Hepatocyte (in vitro differentiated cells): ENCODE measurements at regions not wholly inside any gene's neighbourhood (a gene's known extent, or its start where the extent isn't known, plus 50 kb on each side); places are given as distances from the start of the nearest gene placed in this dataset.

Experiments used
- DNase-seq: peaks from one replicate; pipeline ENCODE4 v3.0.0-alpha.2; 2016; ENCODE audit warnings: low spot score
- H2AFZ ChIP-seq: fragments of 200-600 bp; sonication (generic); 2 replicates; pipeline ENCODE4 v1.6.0; 2016; ENCODE audit warnings: antibody characterized with exemption, mild to moderate bottlenecking
- H3K27ac ChIP-seq: fragments of 200-600 bp; sonication (generic); 2 replicates; pipeline ENCODE4 v1.5.1; 2016; ENCODE audit warnings: mild to moderate bottlenecking
- H3K27me3 ChIP-seq: fragments of 200-600 bp; sonication (generic); 2 replicates; pipeline ENCODE4 v1.6.1; 2016
- H3K36me3 ChIP-seq: fragments of 200-600 bp; sonication (generic); replicated peaks from 2 replicates; pipeline ENCODE4 v1.5.1; 2016; ENCODE audit warnings: low read depth; ENCODE audit not compliant: insufficient read depth
- H3K4me1 ChIP-seq: fragments of 200-600 bp; sonication (generic); 2 replicates; pipeline ENCODE4 v1.5.1; 2016; ENCODE audit warnings: mild to moderate bottlenecking, moderate library complexity; ENCODE audit not compliant: insufficient read depth
- H3K4me2 ChIP-seq: fragments of 200-600 bp; sonication (generic); 2 replicates; pipeline ENCODE4 v1.6.0; 2016
- H3K4me3 ChIP-seq: fragments of 200-600 bp; sonication (generic); 2 replicates; pipeline ENCODE4 v1.5.1; 2016; ENCODE audit warnings: mild to moderate bottlenecking
- H3K79me2 ChIP-seq: fragments of 200-600 bp; sonication (generic); 2 replicates; pipeline ENCODE4 v1.6.0; 2017; ENCODE audit warnings: mild to moderate bottlenecking
- H3K9me2 ChIP-seq: fragments of 200-600 bp; sonication (generic); replicated peaks from 2 replicates; pipeline ENCODE4 v1.6.0; 2017; ENCODE audit warnings: mild to moderate bottlenecking; ENCODE audit not compliant: insufficient read depth
- H3K9me3 ChIP-seq: fragments of 200-600 bp; sonication (generic); 2 replicates; pipeline ENCODE4 v1.5.1; 2016; ENCODE audit warnings: low read depth, mild to moderate bottlenecking
- H4K20me1 ChIP-seq: fragments of 200-600 bp; sonication (generic); 2 replicates; pipeline ENCODE4 v1.6.0; 2016; ENCODE audit warnings: mild to moderate bottlenecking; ENCODE audit not compliant: insufficient read depth, poor library complexity, severe bottlenecking
- EZH2 ChIP-seq: fragments of 200-600 bp; sonication (generic); IDR thresholded peaks from 2 replicates; pipeline ENCODE4 v1.6.1; 2016; ENCODE audit warnings: antibody characterized with exemption, mild to moderate bottlenecking, borderline replicate concordance
- EZH2phosphoT487 ChIP-seq: fragments of 200-600 bp; sonication (generic); IDR thresholded peaks from one replicate; pipeline ENCODE4 v1.6.1; 2018; ENCODE audit warnings: antibody characterized with exemption, mild to moderate bottlenecking, low read depth, moderate library complexity; ENCODE audit not compliant: unreplicated experiment, severe bottlenecking
- WGBS: methylation state at CpG from one replicate; pipeline ENCODE4 v1.1.6; 2016; ENCODE audit warnings: low lambda C conversion rate; ENCODE audit errors: missing lambda C conversion rate; 5-methylcytosine and 5-hydroxymethylcytosine counted together
- TF ChIP-seq, protein P1 (sequence below): fragments of 200-600 bp; sonication (generic); IDR thresholded peaks from 2 replicates; pipeline ENCODE4 v1.5.1; 2016; ENCODE audit warnings: antibody characterized with exemption, mild to moderate bottlenecking; ENCODE audit not compliant: poor library complexity

GRCh38 chr11:134512061-134512460 is 100.0 kb upstream of the B3GAT1 start:
- H3K4me2 ChIP-seq = no peak overlapping the region
- no peak overlapping the region for H3K4me3 ChIP-seq
- H3K4me1 ChIP-seq = no peaks in the 10 kb centered on the region
- DNase-seq = no peak
- TF ChIP-seq EZH2phosphoT487 (no peak), EZH2 (no peak)
- TF ChIP-seq, protein P1, sequence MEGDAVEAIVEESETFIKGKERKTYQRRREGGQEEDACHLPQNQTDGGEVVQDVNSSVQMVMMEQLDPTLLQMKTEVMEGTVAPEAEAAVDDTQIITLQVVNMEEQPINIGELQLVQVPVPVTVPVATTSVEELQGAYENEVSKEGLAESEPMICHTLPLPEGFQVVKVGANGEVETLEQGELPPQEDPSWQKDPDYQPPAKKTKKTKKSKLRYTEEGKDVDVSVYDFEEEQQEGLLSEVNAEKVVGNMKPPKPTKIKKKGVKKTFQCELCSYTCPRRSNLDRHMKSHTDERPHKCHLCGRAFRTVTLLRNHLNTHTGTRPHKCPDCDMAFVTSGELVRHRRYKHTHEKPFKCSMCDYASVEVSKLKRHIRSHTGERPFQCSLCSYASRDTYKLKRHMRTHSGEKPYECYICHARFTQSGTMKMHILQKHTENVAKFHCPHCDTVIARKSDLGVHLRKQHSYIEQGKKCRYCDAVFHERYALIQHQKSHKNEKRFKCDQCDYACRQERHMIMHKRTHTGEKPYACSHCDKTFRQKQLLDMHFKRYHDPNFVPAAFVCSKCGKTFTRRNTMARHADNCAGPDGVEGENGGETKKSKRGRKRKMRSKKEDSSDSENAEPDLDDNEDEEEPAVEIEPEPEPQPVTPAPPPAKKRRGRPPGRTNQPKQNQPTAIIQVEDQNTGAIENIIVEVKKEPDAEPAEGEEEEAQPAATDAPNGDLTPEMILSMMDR = no peak
- no peaks in the 10 kb centered on the region for H3K36me3 ChIP-seq
- H3K9me2 ChIP-seq = no peaks in the 10 kb centered on the region
- H3K9me3 ChIP-seq = no peaks in the 10 kb centered on the region
- H2AFZ ChIP-seq = no peak overlapping the region
- no peaks in the 10 kb centered on the region for H3K79me2 ChIP-seq
- H4K20me1 ChIP-seq = no peaks in the 10 kb centered on the region
- no peak overlapping the region for H3K27ac ChIP-seq
- WGBS = 85% methylated on average over 7 of the region's 7 CpGs
- no peaks in the 10 kb centered on the region for H3K27me3 ChIP-seq

DNA sequence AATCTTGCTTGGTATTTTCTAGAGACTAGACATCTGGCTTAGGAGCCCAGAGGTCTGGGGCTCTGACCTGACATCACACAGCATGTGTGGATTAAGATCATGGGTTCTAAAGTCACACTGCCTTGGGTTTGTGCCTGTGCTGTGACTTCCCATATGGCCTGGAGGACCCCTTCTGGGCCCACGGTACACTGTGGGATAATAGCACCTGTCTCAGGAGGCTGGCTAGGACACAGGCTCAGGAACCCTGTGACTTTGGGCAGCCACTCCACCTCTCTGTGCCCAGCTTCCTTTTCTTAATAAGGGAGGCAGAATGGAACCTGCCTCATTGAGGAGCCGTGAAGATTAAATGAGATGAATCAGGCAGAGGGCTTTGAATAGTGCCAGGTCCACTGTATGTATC is 99.2 kb upstream of the B3GAT1 start:
- H4K20me1 ChIP-seq = no peaks in the 10 kb centered on the region
- H3K9me3 ChIP-seq = no peaks in the 10 kb centered on the region
- H3K4me1 ChIP-seq = no peaks in the 10 kb centered on the region
- no peak overlapping the region for H2AFZ ChIP-seq
- H3K27ac ChIP-seq = no peak overlapping the region
- TF ChIP-seq, protein P1 = no peak
- TF ChIP-seq EZH2 (no peak), EZH2phosphoT487 (no peak)
- WGBS = 91% methylated on average over 2 of the region's 2 CpGs
- H3K36me3 ChIP-seq = no peaks in the 10 kb centered on the region
- H3K79me2 ChIP-seq = no peaks in the 10 kb centered on the region
- H3K4me2 ChIP-seq = no peak overlapping the region
- no peak for DNase-seq
- H3K9me2 ChIP-seq = no peaks in the 10 kb centered on the region
- no peaks in the 10 kb centered on the region for H3K27me3 ChIP-seq
- H3K4me3 ChIP-seq = no peak overlapping the region

- no peak for DNase-seq
Observed at GRCh38 chr11:134510233-134511040, 98.4 kb upstream of the B3GAT1 start.

More at GRCh38 chr11:134510233-134511040, 98.4 kb upstream of the B3GAT1 start:
- Histone ChIP-seq H4K20me1 (no peaks in the 10 kb centered on the region), H3K4me3 (no peak overlapping the region), H3K9me2 (no peaks in the 10 kb centered on the region), H3K27me3 (no peaks in the 10 kb centered on the region), H3K27ac (no peak overlapping the region), H3K9me3 (no peaks in the 10 kb centered on the region), H3K4me2 (no peak overlapping the region), H3K79me2 (no peaks in the 10 kb centered on the region), H2AFZ (no peak overlapping the region), H3K36me3 (no peaks in the 10 kb centered on the region), H3K4me1 (no peaks in the 10 kb centered on the region)
- no peak for TF ChIP-seq EZH2
- no peak for TF ChIP-seq EZH2phosphoT487
- TF ChIP-seq, protein P1 = no peak
- 88% methylated on average over 20 of the region's 22 CpGs for WGBS
